ENCODE measurements at regions not wholly inside any gene's neighbourhood (a gene's known extent, or its start where the extent isn't known, plus 50 kb on each side); places are given as distances from the start of the nearest gene placed in this dataset.

GRCh38 chr4:170242471-170242870, 152.7 kb upstream of the AADAT start:
- Histone ChIP-seq H4K20me1 (replicated peaks; ENCODE audit: control insufficient read depth, extremely low read depth, insufficient read depth, low read length) (no peaks in the 10 kb centered on the region), H3K9ac (replicated peaks; ENCODE audit: extremely low read depth, insufficient read depth, low read length) (no peak overlapping the region), H2AFZ (ENCODE audit: low read depth, low read length) (no peak overlapping the region), H3K9me3 (replicated peaks; ENCODE audit: control insufficient read depth, insufficient read depth, low read length) (peaks cover 2% of the 10 kb centered on the region), H3K36me3 (ENCODE audit: control insufficient read depth in 2 of 2, extremely low read depth in 1 of 2, insufficient read depth in 2 of 2, low read length in 2 of 2) (no peaks in the 10 kb centered on the region), H3K27ac (ENCODE audit: insufficient read depth, low read depth, low read length) (no peak overlapping the region), H3K9me1 (replicated peaks; ENCODE audit: control insufficient read depth, extremely low read depth, insufficient read depth, low read length) (no peaks in the 10 kb centered on the region), H3K79me2 (ENCODE audit: control insufficient read depth, insufficient read depth, low read length) (no peaks in the 10 kb centered on the region), H3K27me3 (ENCODE audit: control insufficient read depth in 2 of 2, insufficient read depth in 2 of 2, low read length in 2 of 2) (no peaks in the 10 kb centered on the region), H3K4me2 (ENCODE audit: insufficient read depth, low read length) (no peak overlapping the region), H3K4me1 (ENCODE audit: control insufficient read depth, extremely low read depth, insufficient read depth, low read length) (no peaks in the 10 kb centered on the region), H3K4me3 (replicated peaks in 1 of 3; ENCODE audit: insufficient read depth in 1 of 3, low read depth in 1 of 3, low read length in 3 of 3) (no peak overlapping the region)
- TF ChIP-seq FOS (IDR thresholded peaks at IDR 0.05; ENCODE audit: borderline replicate concordance, insufficient read depth, low read length) (no peak), POLR2AphosphoS5 (IDR thresholded peaks at IDR 0.05; ENCODE audit: insufficient read depth, low read depth, low read length) (no peak)
- FAIRE-seq (no peak), DNase-seq (ENCODE audit: low read depth, low spot score) (no peak)
- dilution Hi-C loops (cut with MboI; ENCODE audit: extremely low pct_ligation_motif_present, low sequenced_read_pairs) = no loop called here
- ChIA-PET CTCF (no interaction called here), POLR2A (no interaction called here)
- BruUV-seq (replicated peaks) = no TSS peak
- intact Hi-C loops (cut with micrococcal nuclease) = no loop called here

- no peaks in the 10 kb centered on the region for H3K4me1 ChIP-seq (ENCODE audit: control insufficient read depth, extremely low read depth, insufficient read depth, low read length)
- H3K9ac ChIP-seq (replicated peaks; ENCODE audit: extremely low read depth, insufficient read depth, low read length) = no peak overlapping the region
- no peaks in the 10 kb centered on the region for H3K36me3 ChIP-seq (ENCODE audit: control insufficient read depth in 2 of 2, extremely low read depth in 1 of 2, insufficient read depth in 2 of 2, low read length in 2 of 2)
- no peak overlapping the region for H3K4me2 ChIP-seq (ENCODE audit: insufficient read depth, low read length)
- no TSS peak for BruUV-seq (replicated peaks)
- no peaks in the 10 kb centered on the region for H3K9me1 ChIP-seq (replicated peaks; ENCODE audit: control insufficient read depth, extremely low read depth, insufficient read depth, low read length)
- DNase-seq (ENCODE audit: low read depth, low spot score) = no peak
- FAIRE-seq = no peak
- TF ChIP-seq POLR2A (IDR thresholded peaks at IDR 0.05; ENCODE audit: low read depth, low read length) (no peak), MAX (IDR thresholded peaks at IDR 0.05; ENCODE audit: insufficient read depth, insufficient read length) (no peak), CTCF (IDR thresholded peaks at IDR 0.05; ENCODE audit: extremely low read depth in 1 of 2, insufficient read depth in 1 of 2, low read depth in 1 of 2, low read length in 2 of 2) (no peak), FOS (IDR thresholded peaks at IDR 0.05; ENCODE audit: borderline replicate concordance, insufficient read depth, low read length) (no peak), POLR2AphosphoS5 (IDR thresholded peaks at IDR 0.05; ENCODE audit: insufficient read depth, low read depth, low read length) (no peak), JUN (IDR thresholded peaks at IDR 0.05; ENCODE audit: borderline replicate concordance, insufficient read depth, insufficient read length, low read depth) (no peak), EZH2 (IDR thresholded peaks at IDR 0.05; ENCODE audit: borderline replicate concordance, low read depth, low read length, severe bottlenecking) (no peak), GATA2 (IDR thresholded peaks at IDR 0.05; ENCODE audit: insufficient read depth, insufficient read length, low read depth, low read length) (no peak), MYC (IDR thresholded peaks at IDR 0.05; ENCODE audit: low read depth, low read length) (no peak)
- ChIA-PET CTCF (no interaction called here), POLR2A (no interaction called here)
- no peaks in the 10 kb centered on the region for H3K79me2 ChIP-seq (ENCODE audit: control insufficient read depth, insufficient read depth, low read length)
- H3K4me3 ChIP-seq (replicated peaks in 1 of 3; ENCODE audit: insufficient read depth in 1 of 3, low read depth in 1 of 3, low read length in 3 of 3) = no peak overlapping the region
- dilution Hi-C loops (cut with MboI; ENCODE audit: extremely low pct_ligation_motif_present, low sequenced_read_pairs) = no loop called here
- H3K27me3 ChIP-seq (ENCODE audit: control insufficient read depth in 2 of 2, insufficient read depth in 2 of 2, low read length in 2 of 2) = no peaks in the 10 kb centered on the region
- intact Hi-C loops (cut with micrococcal nuclease) = no loop called here
- no peak overlapping the region for H3K27ac ChIP-seq (ENCODE audit: insufficient read depth, low read depth, low read length)
- H4K20me1 ChIP-seq (replicated peaks; ENCODE audit: control insufficient read depth, extremely low read depth, insufficient read depth, low read length) = no peaks in the 10 kb centered on the region
- no peaks in the 10 kb centered on the region for H3K9me3 ChIP-seq (replicated peaks; ENCODE audit: control insufficient read depth, insufficient read depth, low read length)
- H2AFZ ChIP-seq (ENCODE audit: low read depth, low read length) = no peak overlapping the region
These were observed 145.0 kb upstream of the AADAT start for GRCh38 chr4:170234800-170235199.
